COLO829 (cell line): ENCODE measurements at regions not wholly inside any gene's neighbourhood (a gene's known extent, or its start where the extent isn't known, plus 50 kb on each side); places are given as distances from the start of the nearest gene placed in this dataset.

Source experiments
- DNase-seq: peaks from one replicate; pipeline ENCODE4 v3.0.0; 2012; ENCODE audit warnings: low spot score

DNA sequence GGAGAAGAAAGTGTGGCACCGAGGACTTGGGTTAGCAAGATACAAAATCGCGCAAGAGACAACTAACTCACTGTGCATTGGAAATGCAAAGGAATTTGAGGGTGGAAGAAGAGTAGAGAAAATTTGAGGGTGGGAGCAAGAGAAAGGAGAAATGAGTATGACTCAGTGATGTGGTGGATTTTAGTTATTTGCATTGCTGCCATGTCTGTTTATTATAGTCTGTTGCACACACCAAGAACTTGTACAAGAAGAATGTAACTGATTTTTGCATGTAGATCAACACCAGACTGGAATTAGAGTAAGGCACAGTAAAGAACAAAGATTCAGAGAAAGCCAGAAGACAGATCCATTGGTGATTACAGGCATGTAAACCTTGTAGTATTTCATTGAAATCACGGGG is 71.6 kb upstream of the SMIM36 start:
- DNase-seq, result no peak

DNA sequence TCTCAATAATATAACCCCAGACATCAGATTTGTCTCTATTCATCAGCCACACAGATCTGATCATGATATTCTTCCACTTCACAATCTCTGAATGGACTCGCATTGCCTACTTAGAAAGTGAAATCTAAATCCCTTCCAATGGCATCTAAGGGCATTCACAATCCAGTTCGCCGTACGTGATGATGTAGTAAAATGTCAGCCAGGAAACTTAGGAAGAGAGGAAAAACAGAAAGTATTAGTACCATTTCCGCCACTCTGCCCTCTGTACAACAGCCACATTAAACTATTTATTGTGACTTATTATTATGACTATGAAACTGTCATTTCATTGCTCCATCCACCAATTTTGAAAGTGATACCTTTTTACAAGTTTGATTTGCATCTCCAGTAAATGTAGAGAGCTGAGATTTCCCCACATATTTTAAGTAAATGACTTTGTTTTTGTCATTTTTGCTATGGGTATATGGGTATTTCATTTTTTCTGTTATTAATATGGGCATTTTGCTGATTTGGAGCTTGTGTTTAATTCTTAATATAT is 69.4 kb upstream of the SMIM36 start:
- no peak for DNase-seq

GRCh38 chr17:55577687-55578086 is 66.4 kb upstream of the SMIM36 start:
- no peak for DNase-seq

- peak; percentile 21 for DNase-seq
Measured at GRCh38 chr17:55576996-55577586, 65.8 kb upstream of the SMIM36 start.

GRCh38 chr17:55576237-55576995 is 65.2 kb upstream of the SMIM36 start:
- peak; percentile 86 for DNase-seq

GRCh38 chr17:55575058-55575636 is 63.9 kb upstream of the SMIM36 start:
- no peak for DNase-seq

GRCh38 chr17:55572599-55572998 is 61.3 kb upstream of the SMIM36 start:
- no peak for DNase-seq

DNA sequence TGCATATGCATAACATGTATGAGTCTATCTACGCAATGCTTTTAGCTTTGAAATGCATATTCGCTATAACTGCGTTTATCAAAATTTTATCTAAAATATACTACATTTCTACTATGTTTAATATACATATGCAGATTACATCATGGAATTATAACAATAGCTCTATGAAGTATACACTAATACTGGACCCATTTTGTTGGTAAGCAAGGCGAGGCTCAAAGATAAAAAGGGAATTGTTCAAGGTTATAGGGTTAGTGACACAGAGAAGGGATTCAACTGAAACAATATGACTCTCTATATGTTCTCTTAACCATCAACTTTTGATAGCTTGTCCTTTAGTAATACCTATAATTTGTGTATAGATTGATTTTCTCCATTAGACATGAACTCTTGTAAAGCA is 60.9 kb upstream of the SMIM36 start:
- no peak for DNase-seq

DNA sequence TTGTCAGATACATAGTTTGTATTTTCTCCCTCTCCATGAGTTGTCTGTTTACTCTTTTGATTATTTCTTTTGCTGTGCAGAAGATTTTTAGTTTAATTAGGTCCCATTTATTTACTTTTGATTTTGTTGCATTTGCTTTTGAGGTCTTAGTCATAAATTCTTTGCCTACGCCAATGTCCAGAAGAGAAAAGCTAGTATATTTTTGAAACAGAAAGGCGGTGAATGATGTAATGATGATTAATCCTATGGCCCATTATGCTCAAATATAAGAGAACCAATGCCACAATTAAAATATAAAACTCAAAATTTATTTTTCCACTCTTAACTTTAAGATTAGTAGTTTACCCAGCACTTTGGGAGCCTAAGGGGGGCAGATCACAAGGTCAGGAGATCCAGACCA is 59.8 kb upstream of the SMIM36 start:
- no peak for DNase-seq

GRCh38 chr17:55570391-55570790 is 59.1 kb upstream of the SMIM36 start:
- no peak for DNase-seq

DNA sequence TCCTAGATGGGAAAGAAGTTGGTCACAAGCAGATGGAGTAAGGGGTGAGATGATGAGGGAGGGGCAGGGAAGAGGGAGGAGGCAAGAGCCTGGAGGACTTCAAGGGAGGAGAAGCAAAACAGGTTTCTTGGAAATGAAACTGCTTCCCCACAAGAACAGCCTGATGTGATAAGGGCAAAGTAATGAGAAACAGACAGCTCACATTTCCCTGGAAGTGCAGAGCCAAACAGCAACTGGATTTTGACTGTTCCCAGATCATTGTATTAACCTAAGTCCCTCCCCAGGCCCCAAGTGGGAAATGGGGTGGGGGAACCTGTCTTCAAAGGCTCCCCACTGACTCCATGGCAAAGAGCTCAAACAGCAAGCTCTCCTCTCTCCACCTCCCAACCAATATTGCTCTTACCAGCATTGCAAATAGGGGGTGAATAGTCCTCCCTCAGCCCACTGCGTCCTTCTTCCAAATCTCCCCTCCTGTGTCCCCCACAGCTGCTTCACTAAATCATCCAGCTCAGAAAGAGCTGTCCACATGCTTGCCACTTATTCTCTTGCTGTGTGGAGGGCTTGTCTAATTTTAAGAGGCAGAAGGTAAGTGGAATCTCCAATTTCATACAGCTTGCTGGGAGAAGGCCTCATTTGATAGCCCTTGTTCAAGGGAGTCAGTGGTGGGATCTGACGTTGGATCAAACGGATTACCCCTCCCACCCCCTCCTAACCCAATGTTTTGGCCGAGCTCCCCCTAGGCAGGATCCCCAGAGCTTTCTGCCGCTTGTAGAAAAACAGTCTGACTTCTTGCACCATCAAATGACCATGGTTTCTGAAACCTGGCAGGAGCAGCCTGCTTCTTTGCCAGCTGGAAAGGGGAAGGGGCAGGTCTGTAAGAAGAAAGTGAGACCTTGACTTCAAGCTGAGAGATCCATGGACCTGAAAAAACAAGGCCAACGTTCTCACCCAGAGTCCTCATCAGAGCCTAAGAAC is 56.3 kb upstream of the SMIM36 start:
- no peak for DNase-seq

DNA sequence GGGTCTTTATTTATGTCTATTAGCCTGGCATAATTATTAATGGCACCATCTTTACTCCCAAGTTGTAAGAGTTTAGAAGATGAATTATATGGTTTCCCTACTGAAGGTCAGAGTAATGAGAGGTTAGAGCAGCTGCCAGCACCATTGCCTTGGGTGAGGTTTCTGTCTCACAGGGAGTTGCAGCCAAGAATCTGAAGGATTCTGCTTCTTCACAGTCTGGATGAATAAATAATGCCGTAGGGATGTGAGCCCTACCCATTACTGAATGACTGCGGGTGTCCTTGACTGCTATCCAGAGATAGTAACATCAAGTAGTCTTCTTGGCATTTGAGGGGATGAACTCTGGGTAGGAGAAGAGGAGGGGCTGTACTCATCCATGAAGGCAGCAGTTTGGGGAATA is 52.8 kb upstream of the SMIM36 start:
- DNase-seq, result no peak

- no peak for DNase-seq
Measured at GRCh38 chr17:55563363-55563762, 52.1 kb upstream of the SMIM36 start.

- no peak for DNase-seq
Measured at GRCh38 chr17:55561973-55562495, 50.8 kb upstream of the SMIM36 start.

GRCh38 chr17:55561316-55561972 is 50.2 kb upstream of the SMIM36 start:
- DNase-seq, result no peak
